HEK293T (cell line): ENCODE measurements at regions not wholly inside any gene's neighbourhood (a gene's known extent, or its start where the extent isn't known, plus 50 kb on each side); places are given as distances from the start of the nearest gene placed in this dataset.

Experiments
- BHLHE40 ChIP-seq: fragments of 450-650 bp; IDR thresholded peaks from 2 replicates; pipeline ENCODE4 v1.6.1; 2016; ENCODE audit warnings: mild to moderate bottlenecking, moderate library complexity, borderline replicate concordance
- CTBP1 ChIP-seq: fragments of 450-650 bp; IDR thresholded peaks from 2 replicates; pipeline ENCODE4 v1.6.1; 2016; ENCODE audit warnings: borderline replicate concordance
- ELF4 ChIP-seq: fragments of 450-650 bp; IDR thresholded peaks from 2 replicates; pipeline ENCODE4 v1.6.1; 2017; ENCODE audit warnings: antibody characterized with exemption
- FOXA1 ChIP-seq: fragments of 450-650 bp; IDR thresholded peaks from 2 replicates; pipeline ENCODE4 v1.6.1; 2016; ENCODE audit warnings: mild to moderate bottlenecking
- FOXK2 ChIP-seq: fragments of 450-650 bp; IDR thresholded peaks from 2 replicates; pipeline ENCODE4 v1.6.1; 2016; ENCODE audit warnings: mild to moderate bottlenecking
- FOXM1 ChIP-seq: fragments of 450-650 bp; IDR thresholded peaks from 2 replicates; pipeline ENCODE4 v1.6.1; 2017; ENCODE audit warnings: mild to moderate bottlenecking, borderline replicate concordance
- HDGF ChIP-seq: fragments of 450-650 bp; IDR thresholded peaks from 2 replicates; pipeline ENCODE4 v1.6.1; 2017; ENCODE audit warnings: antibody characterized with exemption, borderline replicate concordance
- NFRKB ChIP-seq: fragments of 450-650 bp; IDR thresholded peaks from 2 replicates; pipeline ENCODE4 v1.6.1; 2016; ENCODE audit warnings: mild to moderate bottlenecking, moderate library complexity
- SP1 ChIP-seq: fragments of 450-650 bp; IDR thresholded peaks from 2 replicates; pipeline ENCODE4 v1.6.1; 2017
- SUZ12 ChIP-seq: fragments of 450-650 bp; IDR thresholded peaks from 2 replicates; pipeline ENCODE4 v1.6.1; 2016; ENCODE audit warnings: mild to moderate bottlenecking
- TARDBP ChIP-seq: fragments of 450-650 bp; IDR thresholded peaks from 2 replicates; pipeline ENCODE4 v1.6.1; 2016
- ZNF384 ChIP-seq: fragments of 450-650 bp; IDR thresholded peaks from 2 replicates; pipeline ENCODE4 v1.6.1; 2016

DNA sequence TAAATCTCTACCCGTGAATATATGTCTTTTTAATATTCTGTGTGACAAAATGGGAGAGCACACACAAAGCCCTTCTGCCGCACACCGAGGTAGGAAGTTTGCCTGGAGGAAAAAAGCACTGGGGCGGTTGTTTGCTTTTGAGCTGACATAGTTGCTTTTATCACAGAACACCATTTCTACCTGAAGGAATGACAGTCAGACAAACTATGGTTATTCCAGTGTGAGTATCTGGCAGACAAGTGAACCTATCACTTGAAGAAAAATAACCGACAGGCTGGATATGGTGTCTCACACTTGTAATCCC, 67.6 kb upstream of the SERTAD2 start:
- TF ChIP-seq NFRKB (no peak), FOXA1 (no peak), BHLHE40 (no peak), TARDBP (no peak), SP1 (no peak), ZNF384 (no peak), SUZ12 (no peak), ELF4 (no peak), FOXK2 (no peak), CTBP1 (no peak), HDGF (no peak), FOXM1 (no peak)
